ENCODE measurements at regions not wholly inside any gene's neighbourhood (a gene's known extent, or its start where the extent isn't known, plus 50 kb on each side); places are given as distances from the start of the nearest gene placed in this dataset.

- TF ChIP-seq USF1 (IDR thresholded peaks at IDR 0.05; ENCODE audit: borderline replicate concordance, low read depth) = no peak
- no peak for TF ChIP-seq POLR2AphosphoS5 (IDR thresholded peaks at IDR 0.05; ENCODE audit: low read depth, low read length)
- no peak for TF ChIP-seq NFIC (IDR thresholded peaks at IDR 0.05; ENCODE audit: borderline replicate concordance)
- TF ChIP-seq RXRA (IDR thresholded peaks at IDR 0.05; ENCODE audit: borderline replicate concordance, low read depth) = no peak
- TF ChIP-seq FOXM1 (IDR thresholded peaks at IDR 0.05; ENCODE audit: low read depth) = no peak
Measured at GRCh38 chr6:103722683-103723082, 1137.0 kb downstream of the HACE1 start (continued).

DNA sequence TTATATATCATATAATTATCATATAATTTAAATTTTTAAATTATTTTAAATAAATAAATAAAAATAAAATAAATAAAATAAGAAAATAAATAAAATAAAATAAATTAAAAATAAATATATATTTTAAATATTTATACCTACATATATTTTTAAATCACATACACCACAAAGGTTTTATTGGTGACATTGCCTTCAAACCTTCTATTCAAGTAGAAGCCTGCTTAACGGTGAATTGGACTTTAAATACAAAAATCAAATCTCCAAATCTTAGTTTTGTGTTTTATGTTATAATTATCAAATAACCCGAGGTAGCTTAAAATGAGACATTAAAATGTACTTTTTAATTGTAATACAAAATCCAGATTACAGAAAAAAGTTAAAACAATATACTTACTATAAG is 1137.8 kb downstream of the HACE1 start:
- 57% methylated on average over 2 of the region's 2 CpGs for WGBS (ENCODE audit: low lambda C conversion rate)
- no peak for TF ChIP-seq MXI1 (IDR thresholded peaks at IDR 0.05; ENCODE audit: low read depth, low read length)
- TF ChIP-seq TEAD4 (IDR thresholded peaks at IDR 0.05; ENCODE audit: borderline replicate concordance, insufficient read depth) = no peak
- TF ChIP-seq NRF1 (IDR thresholded peaks at IDR 0.05; ENCODE audit: low read depth, low read length) = no peak
- TF ChIP-seq SMC3 (IDR thresholded peaks at IDR 0.05; ENCODE audit: low read depth, low read length) = no peak
- TF ChIP-seq NFIC (IDR thresholded peaks at IDR 0.05; ENCODE audit: borderline replicate concordance) = no peak
- TF ChIP-seq EP300 (IDR thresholded peaks at IDR 0.05; ENCODE audit: borderline replicate concordance in 1 of 2, low read depth in 1 of 2, low read length in 1 of 2) = no peak
- no peak for TF ChIP-seq GABPA (IDR thresholded peaks at IDR 0.05; ENCODE audit: low read depth)
- TF ChIP-seq ELF1 (IDR thresholded peaks at IDR 0.05) = no peak
- TF ChIP-seq RFX5 (IDR thresholded peaks at IDR 0.05; ENCODE audit: low read length) = no peak
- TF ChIP-seq SIN3A (IDR thresholded peaks at IDR 0.05; ENCODE audit: borderline replicate concordance, low read depth, low read length) = no peak
- TF ChIP-seq IRF3 (IDR thresholded peaks at IDR 0.05; ENCODE audit: low read depth, low read length) = no peak
- no peak for TF ChIP-seq TAF1 (IDR thresholded peaks at IDR 0.05; ENCODE audit: borderline replicate concordance, low read depth, low read length)
- TF ChIP-seq, protein P1, sequence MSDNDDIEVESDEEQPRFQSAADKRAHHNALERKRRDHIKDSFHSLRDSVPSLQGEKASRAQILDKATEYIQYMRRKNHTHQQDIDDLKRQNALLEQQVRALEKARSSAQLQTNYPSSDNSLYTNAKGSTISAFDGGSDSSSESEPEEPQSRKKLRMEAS (IDR thresholded peaks at IDR 0.05; ENCODE audit: low read depth) = no peak
- no peak for TF ChIP-seq FOXM1 (IDR thresholded peaks at IDR 0.05; ENCODE audit: low read depth)
- TF ChIP-seq, protein P2, sequence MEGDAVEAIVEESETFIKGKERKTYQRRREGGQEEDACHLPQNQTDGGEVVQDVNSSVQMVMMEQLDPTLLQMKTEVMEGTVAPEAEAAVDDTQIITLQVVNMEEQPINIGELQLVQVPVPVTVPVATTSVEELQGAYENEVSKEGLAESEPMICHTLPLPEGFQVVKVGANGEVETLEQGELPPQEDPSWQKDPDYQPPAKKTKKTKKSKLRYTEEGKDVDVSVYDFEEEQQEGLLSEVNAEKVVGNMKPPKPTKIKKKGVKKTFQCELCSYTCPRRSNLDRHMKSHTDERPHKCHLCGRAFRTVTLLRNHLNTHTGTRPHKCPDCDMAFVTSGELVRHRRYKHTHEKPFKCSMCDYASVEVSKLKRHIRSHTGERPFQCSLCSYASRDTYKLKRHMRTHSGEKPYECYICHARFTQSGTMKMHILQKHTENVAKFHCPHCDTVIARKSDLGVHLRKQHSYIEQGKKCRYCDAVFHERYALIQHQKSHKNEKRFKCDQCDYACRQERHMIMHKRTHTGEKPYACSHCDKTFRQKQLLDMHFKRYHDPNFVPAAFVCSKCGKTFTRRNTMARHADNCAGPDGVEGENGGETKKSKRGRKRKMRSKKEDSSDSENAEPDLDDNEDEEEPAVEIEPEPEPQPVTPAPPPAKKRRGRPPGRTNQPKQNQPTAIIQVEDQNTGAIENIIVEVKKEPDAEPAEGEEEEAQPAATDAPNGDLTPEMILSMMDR (IDR thresholded peaks at IDR 0.05) = no peak
- TF ChIP-seq EZH2phosphoT487 (IDR thresholded peaks at IDR 0.05; ENCODE audit: borderline replicate concordance, low read depth) = no peak
- no peak for TF ChIP-seq GATA2 (CRISPR knock-in tag; IDR thresholded peaks at IDR 0.05)
- TF ChIP-seq POLR2AphosphoS5 (IDR thresholded peaks at IDR 0.05; ENCODE audit: low read depth, low read length) = no peak
- Histone ChIP-seq H3K79me2 (ENCODE audit: insufficient read depth) (no peaks in the 10 kb centered on the region), H3K4me2 (no peak overlapping the region), H3K27ac (ENCODE audit: low read depth in 2 of 2, low read length in 1 of 2) (no peak overlapping the region), H2AFZ (ENCODE audit: low read depth) (no peak overlapping the region), H3K4me3 (ENCODE audit: low read depth in 2 of 2, low read length in 1 of 2) (no peak overlapping the region), H4K20me1 (ENCODE audit: insufficient read depth) (no peaks in the 10 kb centered on the region), H3F3A (replicated peaks; ENCODE audit: insufficient read depth) (no peaks in the 10 kb centered on the region), H3K9me3 (no peaks in the 10 kb centered on the region), H3K9ac (no peak overlapping the region), H3K36me3 (replicated peaks in 1 of 2; ENCODE audit: control insufficient read depth in 1 of 2, insufficient read depth in 2 of 2, low read length in 1 of 2) (no peaks in the 10 kb centered on the region), H3K9me2 (no peaks in the 10 kb centered on the region), H3K27me3 (ENCODE audit: insufficient read depth) (no peaks in the 10 kb centered on the region), H3K4me1 (ENCODE audit: control insufficient read depth in 1 of 2, insufficient read depth in 2 of 2, low read depth in 1 of 2, low read length in 1 of 2) (no peaks in the 10 kb centered on the region)
- DNase-seq = no peak
- ChIA-PET POLR2A (no interaction called here), CTCF (no interaction called here)
